OCI-LY3 (cell line): ENCODE measurements at regions not wholly inside any gene's neighbourhood (a gene's known extent, or its start where the extent isn't known, plus 50 kb on each side); places are given as distances from the start of the nearest gene placed in this dataset.
"Not testable (repeated sequence)": the region's sequence is repeated elsewhere in the genome, so short reads cannot be mapped to it uniquely, and the experiment has no call there.

Experiments
- EZH2phosphoT487 ChIP-seq: fragments of 200-600 bp; shearing (Covaris generic); IDR thresholded peaks from 2 replicates; pipeline ENCODE4 v1.6.1; 2018; ENCODE audit warnings: antibody characterized with exemption, mixed run types, low read depth
- TF ChIP-seq, protein P1 (sequence below): fragments of 200-600, 300-600 bp; sonication (generic); IDR thresholded peaks from 2 replicates; pipeline ENCODE4 v1.5.1; 2014; ENCODE audit warnings: antibody characterized with exemption, low read length, low read depth

DNA sequence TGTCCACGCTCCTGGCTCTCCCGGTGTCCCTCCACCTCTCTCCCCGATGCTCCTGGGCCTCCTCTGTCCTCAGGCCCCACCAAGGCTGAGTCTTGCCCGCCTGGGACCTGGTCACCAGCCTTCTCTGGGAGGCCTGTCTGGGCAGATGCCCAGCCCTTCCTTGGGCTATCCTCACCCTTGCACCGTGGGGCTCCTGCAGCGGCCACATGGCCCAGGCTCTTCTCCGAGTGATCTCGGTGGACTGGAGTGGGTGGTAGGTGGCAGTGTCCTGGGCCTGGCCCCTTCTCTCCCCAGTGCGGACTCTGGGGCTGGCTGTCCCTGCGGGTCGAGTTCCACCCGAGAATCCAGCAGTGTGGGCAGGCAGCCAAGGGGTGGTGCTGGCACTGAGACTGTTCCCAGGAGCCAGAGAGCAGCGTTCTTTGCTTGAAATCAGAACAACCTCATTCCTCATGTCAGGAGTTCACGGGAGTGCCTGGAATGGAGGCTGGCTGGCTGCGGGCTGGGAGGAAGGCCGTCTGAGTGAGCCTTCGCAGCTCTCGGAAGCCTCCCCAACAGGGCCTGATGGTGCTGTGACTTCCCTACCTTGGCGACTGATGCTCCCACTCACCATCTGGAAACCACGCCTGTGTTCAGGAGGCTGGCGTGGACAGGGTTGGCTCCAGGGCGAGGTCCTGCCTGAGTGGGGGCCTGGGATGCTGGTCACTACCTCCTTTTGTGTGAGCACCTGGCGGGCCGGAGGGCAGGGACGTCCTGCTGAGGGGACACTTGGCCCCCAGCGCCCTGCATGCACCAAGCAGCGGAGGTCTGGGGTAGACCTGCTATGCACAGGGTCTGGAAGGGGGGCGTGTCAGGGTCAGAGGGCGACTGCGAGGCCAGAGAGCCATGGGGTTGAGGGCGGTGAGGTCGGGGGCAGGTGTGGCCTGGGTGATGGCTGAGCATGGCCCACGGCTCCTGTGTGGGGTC lies 113.9 kb downstream of the TMEM121 start:
- TF ChIP-seq, protein P1, sequence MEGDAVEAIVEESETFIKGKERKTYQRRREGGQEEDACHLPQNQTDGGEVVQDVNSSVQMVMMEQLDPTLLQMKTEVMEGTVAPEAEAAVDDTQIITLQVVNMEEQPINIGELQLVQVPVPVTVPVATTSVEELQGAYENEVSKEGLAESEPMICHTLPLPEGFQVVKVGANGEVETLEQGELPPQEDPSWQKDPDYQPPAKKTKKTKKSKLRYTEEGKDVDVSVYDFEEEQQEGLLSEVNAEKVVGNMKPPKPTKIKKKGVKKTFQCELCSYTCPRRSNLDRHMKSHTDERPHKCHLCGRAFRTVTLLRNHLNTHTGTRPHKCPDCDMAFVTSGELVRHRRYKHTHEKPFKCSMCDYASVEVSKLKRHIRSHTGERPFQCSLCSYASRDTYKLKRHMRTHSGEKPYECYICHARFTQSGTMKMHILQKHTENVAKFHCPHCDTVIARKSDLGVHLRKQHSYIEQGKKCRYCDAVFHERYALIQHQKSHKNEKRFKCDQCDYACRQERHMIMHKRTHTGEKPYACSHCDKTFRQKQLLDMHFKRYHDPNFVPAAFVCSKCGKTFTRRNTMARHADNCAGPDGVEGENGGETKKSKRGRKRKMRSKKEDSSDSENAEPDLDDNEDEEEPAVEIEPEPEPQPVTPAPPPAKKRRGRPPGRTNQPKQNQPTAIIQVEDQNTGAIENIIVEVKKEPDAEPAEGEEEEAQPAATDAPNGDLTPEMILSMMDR: not testable (repeated sequence)
- not testable (repeated sequence) for TF ChIP-seq EZH2phosphoT487
